Astrocyte of the cerebellum (primary cell): ENCODE measurements at regions not wholly inside any gene's neighbourhood (a gene's known extent, or its start where the extent isn't known, plus 50 kb on each side); places are given as distances from the start of the nearest gene placed in this dataset.
"Not testable (repeated sequence)": the region's sequence is repeated elsewhere in the genome, so short reads cannot be mapped to it uniquely, and the experiment has no call there.

ENCODE experiments used
- DNase-seq: peaks from one replicate; pipeline ENCODE4 v3.0.0-alpha.2; 2011; ENCODE audit warnings: low read depth
- H3K4me3 ChIP-seq: 2 replicates; pipeline ENCODE4 v1.5.1; 2011; ENCODE audit warnings: mild to moderate bottlenecking, low read depth, low read length, moderate library complexity
- CTCF ChIP-seq: IDR thresholded peaks from 2 replicates; pipeline ENCODE4 v1.5.1; 2012; ENCODE audit warnings: low read length, low read depth, moderate library complexity, mild to moderate bottlenecking; ENCODE audit errors: missing control alignments
- in situ Hi-C: cut with HindIII; loops from 2 replicates; pipeline ENCODE4 v1.10.0; 2017; ENCODE audit warnings: low sequenced_read_pairs

- H3K4me3 ChIP-seq, result no peak overlapping the region
- in situ Hi-C loops, result no loop called here
- no peak for TF ChIP-seq CTCF
- no peak for DNase-seq
These were observed 161.6 kb upstream of the PRDX4 start for GRCh38 chrX:23505531-23506303.

GRCh38 chrX:23509256-23509655 lies 158.0 kb upstream of the PRDX4 start:
- in situ Hi-C loops, result no loop called here
- no peak for TF ChIP-seq CTCF
- DNase-seq, result no peak
- H3K4me3 ChIP-seq, result no peak overlapping the region

- no peak for TF ChIP-seq CTCF
- in situ Hi-C loops, result no loop called here
- no peak overlapping the region for H3K4me3 ChIP-seq
- DNase-seq, result no peak
These were observed 155.5 kb upstream of the PRDX4 start for GRCh38 chrX:23511793-23512192.

- H3K4me3 ChIP-seq, result no peak overlapping the region
- TF ChIP-seq CTCF, result no peak
- no peak for DNase-seq
- in situ Hi-C loops, result no loop called here
These were observed 154.2 kb upstream of the PRDX4 start for GRCh38 chrX:23513121-23513520.

GRCh38 chrX:23514082-23514481 lies 153.2 kb upstream of the PRDX4 start:
- no peak for DNase-seq
- in situ Hi-C loops, result no loop called here
- no peak for TF ChIP-seq CTCF
- H3K4me3 ChIP-seq, result no peak overlapping the region

GRCh38 chrX:23515028-23515427 lies 152.3 kb upstream of the PRDX4 start:
- in situ Hi-C loops, result no loop called here
- no peak for TF ChIP-seq CTCF
- H3K4me3 ChIP-seq, result no peak overlapping the region
- DNase-seq, result no peak

GRCh38 chrX:23523026-23523657 lies 144.2 kb upstream of the PRDX4 start:
- in situ Hi-C loops, DNase-seq, H3K4me3 ChIP-seq: not testable (repeated sequence)
